ENCODE measurements at regions not wholly inside any gene's neighbourhood (a gene's known extent, or its start where the extent isn't known, plus 50 kb on each side); places are given as distances from the start of the nearest gene placed in this dataset.

DNA sequence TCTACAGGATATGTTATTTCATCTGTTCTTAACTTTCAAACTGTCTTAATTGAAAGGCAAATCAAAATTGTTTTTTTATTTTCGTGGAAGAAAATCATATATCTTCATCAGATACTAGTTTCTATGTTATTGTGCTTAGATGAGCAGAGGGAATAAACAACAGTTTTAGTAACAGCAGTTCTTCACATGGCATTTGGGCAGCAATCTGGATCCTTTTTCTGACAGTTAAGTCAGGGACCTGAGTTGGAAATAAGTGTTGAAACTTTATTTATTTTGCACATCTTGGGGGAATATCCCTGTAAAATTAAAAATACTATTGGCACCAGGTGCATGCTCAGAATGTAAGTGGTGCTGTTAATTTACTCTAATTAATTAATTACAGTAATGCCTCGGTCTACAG is 296.3 kb downstream of the GPAM start:
- 59 to 83% methylated on average over 2 of the region's 2 CpGs for WGBS, 2 donors
- H3K4me3 ChIP-seq: no peak overlapping the region
- no peaks in the 10 kb centered on the region for H3K36me3 ChIP-seq
- H3K4me1 ChIP-seq: no peaks in the 10 kb centered on the region
- intact Hi-C loops (cut with DNase I): no loop called here
- DNase-seq: no peak
- no peaks in the 10 kb centered on the region for H3K27me3 ChIP-seq
- no peak for TF ChIP-seq EP300 (IDR thresholded peaks at IDR 0.05)
- peaks cover 0 to 2% (median 0%) of the 10 kb centered on the region in 4 donors for H3K9me3 ChIP-seq
- no peak overlapping the region for H3K27ac ChIP-seq

DNA sequence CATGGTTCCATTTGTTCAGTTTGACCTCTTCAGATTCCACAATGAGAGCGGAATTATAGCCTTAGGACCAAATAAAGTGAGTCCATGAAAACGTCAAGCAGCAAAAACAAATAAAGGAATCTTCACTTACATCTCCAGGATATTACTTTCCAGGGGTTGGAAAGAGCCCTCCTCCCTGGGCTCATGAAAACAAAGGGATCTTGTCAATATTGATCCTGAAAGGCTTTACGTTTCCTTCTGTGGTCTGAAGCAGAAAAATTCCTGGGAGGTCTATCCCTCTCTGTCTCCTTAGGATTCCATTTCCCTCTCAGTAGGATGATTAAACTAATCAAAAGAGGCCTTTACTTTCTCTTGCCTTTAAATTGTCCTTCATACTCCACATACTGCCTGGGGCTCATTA is 293.5 kb downstream of the GPAM start:
- WGBS, 2 donors: 36 to 53% methylated on average over 3 of the region's 3 CpGs
- no peak for DNase-seq
- peaks cover 0 to 2% (median 0%) of the 10 kb centered on the region in 4 donors for H3K9me3 ChIP-seq
- intact Hi-C loops (cut with DNase I): no loop called here
- H3K27ac ChIP-seq: no peak overlapping the region
- TF ChIP-seq, protein P1, sequence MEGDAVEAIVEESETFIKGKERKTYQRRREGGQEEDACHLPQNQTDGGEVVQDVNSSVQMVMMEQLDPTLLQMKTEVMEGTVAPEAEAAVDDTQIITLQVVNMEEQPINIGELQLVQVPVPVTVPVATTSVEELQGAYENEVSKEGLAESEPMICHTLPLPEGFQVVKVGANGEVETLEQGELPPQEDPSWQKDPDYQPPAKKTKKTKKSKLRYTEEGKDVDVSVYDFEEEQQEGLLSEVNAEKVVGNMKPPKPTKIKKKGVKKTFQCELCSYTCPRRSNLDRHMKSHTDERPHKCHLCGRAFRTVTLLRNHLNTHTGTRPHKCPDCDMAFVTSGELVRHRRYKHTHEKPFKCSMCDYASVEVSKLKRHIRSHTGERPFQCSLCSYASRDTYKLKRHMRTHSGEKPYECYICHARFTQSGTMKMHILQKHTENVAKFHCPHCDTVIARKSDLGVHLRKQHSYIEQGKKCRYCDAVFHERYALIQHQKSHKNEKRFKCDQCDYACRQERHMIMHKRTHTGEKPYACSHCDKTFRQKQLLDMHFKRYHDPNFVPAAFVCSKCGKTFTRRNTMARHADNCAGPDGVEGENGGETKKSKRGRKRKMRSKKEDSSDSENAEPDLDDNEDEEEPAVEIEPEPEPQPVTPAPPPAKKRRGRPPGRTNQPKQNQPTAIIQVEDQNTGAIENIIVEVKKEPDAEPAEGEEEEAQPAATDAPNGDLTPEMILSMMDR (IDR thresholded peaks at IDR 0.05): no peak
- TF ChIP-seq POLR2A (IDR thresholded peaks at IDR 0.05) (no peak), POLR2AphosphoS5 (IDR thresholded peaks at IDR 0.05) (no peak), EP300 (IDR thresholded peaks at IDR 0.05) (no peak)
- no peaks in the 10 kb centered on the region for H3K36me3 ChIP-seq
- no peak overlapping the region for H3K4me3 ChIP-seq
- H3K4me1 ChIP-seq: no peaks in the 10 kb centered on the region
- no peaks in the 10 kb centered on the region for H3K27me3 ChIP-seq

DNA sequence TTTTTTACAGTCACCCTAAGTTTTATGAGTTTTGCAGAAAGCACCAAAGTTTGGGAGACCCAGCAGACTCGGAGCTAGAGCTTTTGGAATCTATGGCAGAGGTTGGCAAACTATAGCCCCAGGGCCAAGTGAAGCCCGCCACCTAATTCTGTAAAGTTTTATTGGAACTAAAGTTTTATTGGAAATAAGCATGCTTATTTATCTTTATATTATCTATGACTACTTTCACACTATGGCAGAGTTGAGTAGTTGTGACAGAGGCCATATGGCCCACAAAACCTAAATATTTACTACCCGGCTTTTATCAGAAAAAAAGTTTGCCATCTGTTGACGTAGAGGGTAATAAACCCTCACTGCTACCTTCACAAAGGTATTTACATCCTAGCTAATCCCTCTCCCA is 267.6 kb downstream of the GPAM start:
- no peaks in the 10 kb centered on the region for H3K9me3 ChIP-seq
- DNase-seq: no peak
- WGBS, 2 donors: 13 to 32% methylated on average over 4 of the region's 4 CpGs
- intact Hi-C loops (cut with DNase I): no loop called here
- no peaks in the 10 kb centered on the region for H3K4me1 ChIP-seq
- H3K27ac ChIP-seq: no peak overlapping the region
- TF ChIP-seq, protein P1 (IDR thresholded peaks at IDR 0.05): no peak
- TF ChIP-seq EP300 (IDR thresholded peaks at IDR 0.05): no peak
- no peak for TF ChIP-seq POLR2AphosphoS5 (IDR thresholded peaks at IDR 0.05)
- H3K36me3 ChIP-seq: no peaks in the 10 kb centered on the region
- H3K27me3 ChIP-seq: no peaks in the 10 kb centered on the region
- no peak overlapping the region for H3K4me3 ChIP-seq

DNA sequence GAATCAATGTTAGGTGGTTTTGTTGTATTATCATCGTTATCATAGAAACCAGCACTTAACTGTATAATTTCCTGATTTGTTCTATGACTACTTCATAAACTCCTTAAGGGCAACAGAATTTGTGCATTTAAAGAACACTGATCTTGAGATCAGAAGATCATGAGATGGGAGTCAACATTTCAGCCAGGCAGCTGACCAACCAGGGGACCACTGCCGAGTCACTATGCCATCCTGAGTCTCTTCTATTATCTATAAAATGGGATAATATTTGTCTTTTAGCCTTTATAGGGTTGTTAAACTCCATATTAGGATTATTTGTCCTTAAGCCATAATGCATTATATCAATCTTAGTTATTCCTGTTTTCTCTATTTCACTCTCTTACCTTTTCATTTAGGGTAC is 261.7 kb downstream of the GPAM start:
- intact Hi-C loops (cut with DNase I): no loop called here
- no peaks in the 10 kb centered on the region for H3K4me1 ChIP-seq
- no peak overlapping the region for H3K27ac ChIP-seq
- no peak overlapping the region for H3K4me3 ChIP-seq
- WGBS, 2 donors: 52 to 74% methylated on average over 2 of the region's 2 CpGs
- TF ChIP-seq POLR2A (IDR thresholded peaks at IDR 0.05) (no peak), POLR2AphosphoS5 (IDR thresholded peaks at IDR 0.05) (no peak), EP300 (IDR thresholded peaks at IDR 0.05) (no peak)
- TF ChIP-seq, protein P1 (IDR thresholded peaks at IDR 0.05): no peak
- H3K36me3 ChIP-seq: no peaks in the 10 kb centered on the region
- H3K9me3 ChIP-seq: no peaks in the 10 kb centered on the region
- no peaks in the 10 kb centered on the region for H3K27me3 ChIP-seq
- DNase-seq: no peak

DNA sequence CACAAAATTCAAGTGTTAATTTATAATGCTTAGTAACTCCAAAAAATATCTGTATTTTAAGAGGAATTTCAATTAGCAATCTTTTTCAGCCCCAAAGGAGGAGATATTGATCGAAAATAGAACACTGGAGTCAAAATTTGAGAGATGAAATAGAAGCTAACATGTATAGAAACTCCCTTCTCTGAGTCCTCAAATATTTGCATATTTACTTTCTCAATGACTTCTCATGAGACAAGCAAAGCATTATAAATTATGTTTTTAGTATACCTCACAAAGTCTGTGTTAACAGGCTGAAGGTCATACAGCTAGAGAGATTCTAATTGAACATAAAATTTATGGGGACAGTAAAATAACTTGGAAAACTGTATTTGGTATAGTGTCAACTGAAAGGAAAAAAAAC is 260.5 kb downstream of the GPAM start:
- WGBS, 2 donors: 21 to 67% methylated on average over 1 of the region's 1 CpG
- no peaks in the 10 kb centered on the region for H3K4me1 ChIP-seq
- DNase-seq: no peak
- no peaks in the 10 kb centered on the region for H3K36me3 ChIP-seq
- TF ChIP-seq, protein P1 (IDR thresholded peaks at IDR 0.05): no peak
- TF ChIP-seq POLR2A (IDR thresholded peaks at IDR 0.05) (no peak), EP300 (IDR thresholded peaks at IDR 0.05) (no peak), POLR2AphosphoS5 (IDR thresholded peaks at IDR 0.05) (no peak)
- H3K27me3 ChIP-seq: no peaks in the 10 kb centered on the region
- no peak overlapping the region for H3K4me3 ChIP-seq
- no peaks in the 10 kb centered on the region for H3K9me3 ChIP-seq
- no peak overlapping the region for H3K27ac ChIP-seq
- intact Hi-C loops (cut with DNase I): no loop called here

Measured in sigmoid colon (tissue), 6 donors.